ENCODE measurements at regions not wholly inside any gene's neighbourhood (a gene's known extent, or its start where the extent isn't known, plus 50 kb on each side); places are given as distances from the start of the nearest gene placed in this dataset.

DNA sequence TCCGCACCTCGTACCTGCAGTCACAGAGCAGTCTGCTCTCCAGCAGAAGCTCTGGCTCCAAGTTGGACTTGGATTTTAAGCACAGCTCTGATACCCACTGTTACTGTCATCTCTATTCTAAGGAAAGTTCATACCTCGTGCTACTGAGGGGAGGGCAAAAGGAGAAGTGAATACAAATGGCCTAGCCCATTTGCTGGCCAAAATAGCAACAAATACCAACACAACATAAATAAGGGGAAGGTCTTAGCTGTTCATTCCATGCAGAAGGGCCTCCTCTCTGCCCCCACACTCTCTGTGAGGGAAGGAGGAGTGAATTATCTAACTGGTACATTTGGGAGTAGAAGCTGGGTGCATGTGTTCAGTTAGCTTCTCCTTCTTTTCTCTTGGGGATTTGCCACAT is 739.4 kb upstream of the RAB6C start:
- DNase-seq = no peak

DNA sequence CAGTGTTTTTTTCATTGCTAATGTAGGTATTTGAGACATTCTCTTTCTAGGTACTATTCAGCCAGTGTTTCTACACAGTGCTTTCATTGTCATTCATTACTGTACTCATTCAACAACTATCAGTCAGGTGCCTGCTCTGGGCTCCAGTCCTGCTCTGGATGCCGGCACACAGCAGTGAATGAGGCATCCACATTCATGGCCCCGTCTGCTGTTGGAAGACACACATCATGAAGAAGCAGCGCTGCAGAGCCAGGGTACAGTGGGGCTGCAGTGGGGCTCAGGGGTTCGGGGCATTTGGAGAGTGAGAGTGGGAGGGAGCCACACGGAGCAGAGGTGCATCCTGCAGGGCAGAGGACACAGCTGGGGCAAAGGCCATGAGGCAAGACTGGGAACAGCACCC is 737.2 kb upstream of the RAB6C start:
- DNase-seq = no peak

DNA sequence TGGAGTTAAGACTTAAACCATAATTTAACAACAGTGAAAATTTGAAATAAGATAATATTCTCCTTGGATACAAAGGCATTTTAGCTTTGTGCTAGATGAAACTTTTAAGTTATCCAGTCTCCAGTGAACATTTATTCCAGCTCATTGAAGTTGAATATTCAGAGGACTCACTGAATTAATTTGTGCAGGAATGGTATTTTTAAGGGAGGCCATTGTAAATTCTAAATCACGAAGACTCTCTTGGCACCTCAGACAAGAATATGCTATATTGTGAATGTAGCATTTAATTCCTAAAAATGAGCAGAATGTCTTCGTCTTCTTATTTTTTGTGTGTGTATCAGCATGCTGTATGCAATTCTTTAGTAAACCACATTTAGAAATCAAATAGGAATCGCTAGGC is 731.7 kb upstream of the RAB6C start:
- no peak for DNase-seq

DNA sequence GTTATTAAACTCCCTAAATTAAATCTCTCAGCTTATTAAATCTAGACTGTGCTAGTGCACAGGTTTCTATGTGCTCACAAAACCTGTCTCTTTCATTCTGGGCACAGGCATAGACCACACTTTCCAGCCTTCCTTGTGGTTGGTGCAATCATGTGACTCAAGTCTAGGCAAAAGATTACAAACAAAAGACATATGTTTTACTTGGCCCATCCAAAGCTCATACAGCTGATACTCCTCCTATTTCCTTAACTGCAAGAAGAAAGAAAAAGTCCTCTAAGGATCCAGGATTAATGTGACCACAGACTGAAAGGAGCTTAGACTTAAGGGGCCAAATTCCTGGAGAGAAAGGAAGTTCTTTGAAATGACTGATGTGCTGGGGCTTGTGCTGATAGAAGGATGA is 731.3 kb upstream of the RAB6C start:
- DNase-seq = no peak

DNA sequence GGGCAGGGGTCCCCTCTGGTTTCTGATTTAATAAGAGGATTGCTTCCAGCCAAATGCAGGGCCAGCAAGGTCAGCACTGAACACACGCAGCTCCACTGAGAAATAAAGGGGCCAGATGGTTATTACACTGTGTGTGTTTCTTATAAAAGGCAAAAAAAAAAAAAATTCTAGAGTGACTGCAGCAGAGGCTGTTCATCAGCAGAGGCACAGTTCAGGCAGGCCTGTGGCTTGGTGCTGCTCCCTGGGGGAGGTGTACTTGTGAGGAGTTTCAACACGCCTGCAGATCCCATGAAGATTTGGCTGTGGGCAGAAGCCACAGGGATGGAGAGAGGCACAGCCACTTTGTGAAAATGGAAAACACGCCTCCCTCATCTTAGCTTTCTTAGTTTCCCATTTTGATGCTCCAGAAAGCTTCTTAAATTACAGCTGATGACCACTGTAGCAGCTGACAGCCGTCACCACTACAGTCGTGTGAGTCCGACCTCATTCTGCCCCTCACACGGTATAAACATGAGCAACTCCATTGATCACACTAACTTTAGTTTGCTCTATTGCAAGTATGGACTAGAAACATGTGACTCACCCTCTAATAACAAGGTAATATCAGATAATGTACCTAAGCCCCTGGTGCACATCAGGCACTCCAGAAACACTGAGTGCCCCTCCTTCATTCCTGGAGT is 726.5 kb upstream of the RAB6C start:
- DNase-seq = no peak

DNA sequence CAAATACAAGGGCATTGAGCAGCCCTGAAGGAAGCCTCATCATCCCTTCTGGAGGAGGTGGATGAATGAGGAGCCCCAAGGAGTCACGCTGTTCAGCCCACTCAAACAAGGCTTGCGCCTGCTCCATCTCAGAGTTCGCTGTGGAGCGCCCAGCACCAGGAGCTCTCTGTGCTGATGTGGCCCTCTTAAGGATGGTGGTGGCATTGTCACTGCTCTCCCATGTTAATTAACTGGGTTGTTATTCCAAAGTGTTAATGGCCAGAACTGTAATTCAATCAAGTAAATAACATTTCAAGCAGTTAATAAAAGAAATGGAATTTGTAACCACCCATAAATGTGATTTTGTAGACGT is 726.0 kb upstream of the RAB6C start:
- DNase-seq = no peak

DNA sequence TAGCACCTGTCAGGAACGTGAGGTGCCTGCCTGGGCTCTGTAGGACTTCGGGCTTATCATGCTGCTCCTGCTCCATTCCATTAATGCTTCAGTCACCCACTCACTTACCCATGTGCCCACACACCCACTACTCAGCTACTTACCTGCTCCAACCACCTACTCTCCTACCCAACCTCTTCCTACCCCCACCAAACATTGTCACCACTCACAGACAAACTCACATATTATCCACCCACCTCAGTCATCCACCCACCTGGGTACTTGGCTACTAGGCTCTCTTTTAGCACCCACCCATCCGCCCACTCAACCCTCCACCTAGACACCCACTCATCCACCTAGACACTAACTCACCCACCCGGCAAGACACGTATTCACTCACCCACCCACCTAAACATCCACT is 724.7 kb upstream of the RAB6C start:
- DNase-seq = no peak

DNA sequence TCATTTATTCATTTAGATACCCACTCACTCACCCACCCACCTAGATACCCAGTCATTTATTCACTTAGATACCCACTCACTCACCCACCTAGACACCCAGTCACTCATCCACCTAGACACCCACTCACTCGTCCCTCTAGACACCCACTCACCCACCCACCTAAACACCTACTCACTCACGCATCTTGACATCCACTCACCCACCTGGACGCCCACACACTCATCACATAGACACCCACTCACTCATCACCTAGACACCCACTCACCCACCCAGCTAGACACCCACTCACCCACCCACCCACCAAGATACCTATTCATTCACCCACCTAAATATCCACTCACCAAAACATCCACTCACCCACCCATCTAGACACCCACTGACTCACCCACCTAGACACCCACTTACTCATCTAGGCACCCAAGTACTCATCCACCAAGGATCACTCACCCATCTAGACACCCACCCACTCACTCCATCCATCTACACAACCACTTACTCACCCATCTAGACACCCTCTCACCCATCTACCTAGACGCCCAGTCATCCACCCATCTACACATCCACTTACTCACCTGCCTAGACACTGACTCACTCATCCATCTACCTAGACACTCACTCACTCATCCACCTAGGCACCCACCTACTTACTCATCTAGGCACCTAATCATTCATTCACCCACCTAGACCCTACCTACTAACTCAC is 723.7 kb upstream of the RAB6C start:
- DNase-seq = no peak

DNA sequence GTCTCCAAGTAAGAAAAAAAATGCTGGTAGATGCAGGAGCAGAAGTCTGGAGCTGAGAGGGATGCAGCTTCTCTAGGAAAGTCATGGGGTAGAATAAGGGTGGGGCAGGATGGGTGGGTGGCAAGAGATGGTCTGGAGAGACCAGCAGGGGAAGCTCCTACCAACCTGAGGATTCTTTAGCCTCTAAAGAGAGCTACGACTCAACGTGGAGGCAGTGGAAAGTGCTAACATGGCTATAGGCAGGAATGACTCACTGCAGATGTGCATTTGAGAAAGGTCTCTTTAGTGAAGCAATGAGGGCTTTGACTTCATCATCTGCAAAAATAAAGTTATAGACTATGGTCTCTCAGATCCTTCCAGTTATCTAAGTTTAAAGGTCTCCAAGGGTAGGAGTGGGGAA is 722.8 kb upstream of the RAB6C start:
- no peak for DNase-seq

DNA sequence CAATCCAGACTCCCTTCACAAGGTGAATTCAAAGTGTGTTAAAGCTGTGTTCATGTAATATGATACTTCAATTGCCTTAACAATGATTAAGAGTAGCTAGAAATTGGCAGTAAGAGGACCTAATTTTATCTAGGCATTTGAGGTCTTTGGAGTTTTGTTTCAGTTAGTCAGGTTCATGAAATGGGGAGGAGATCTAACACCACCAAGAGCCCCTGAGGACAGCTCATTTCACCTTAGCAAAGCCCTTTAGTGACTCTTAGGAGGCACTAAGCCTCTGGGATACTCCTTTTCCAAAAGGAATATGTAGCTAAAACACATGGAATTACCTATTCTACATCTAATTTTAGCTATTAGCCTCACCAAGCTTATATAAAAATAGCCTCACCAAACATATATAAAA is 716.5 kb upstream of the RAB6C start:
- DNase-seq = no peak

DNA sequence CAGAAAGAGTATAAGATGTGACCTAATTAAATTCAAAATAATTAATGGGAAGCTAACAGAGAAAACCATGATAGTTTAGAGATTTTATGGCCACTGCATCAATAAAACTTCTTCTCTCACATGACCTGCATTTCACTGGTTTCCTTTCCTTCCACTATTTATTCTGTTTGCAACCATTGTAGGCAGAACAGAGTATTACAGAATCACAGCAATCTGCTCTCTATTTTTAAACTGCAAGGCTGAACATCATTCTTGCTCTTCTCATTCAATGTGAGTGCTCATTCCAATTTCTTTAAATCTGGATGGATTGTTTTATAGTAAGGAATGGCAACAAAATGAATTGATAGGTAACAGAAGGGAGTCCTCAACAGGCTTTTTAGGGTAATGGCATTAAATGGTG is 715.5 kb upstream of the RAB6C start:
- no peak for DNase-seq

DNA sequence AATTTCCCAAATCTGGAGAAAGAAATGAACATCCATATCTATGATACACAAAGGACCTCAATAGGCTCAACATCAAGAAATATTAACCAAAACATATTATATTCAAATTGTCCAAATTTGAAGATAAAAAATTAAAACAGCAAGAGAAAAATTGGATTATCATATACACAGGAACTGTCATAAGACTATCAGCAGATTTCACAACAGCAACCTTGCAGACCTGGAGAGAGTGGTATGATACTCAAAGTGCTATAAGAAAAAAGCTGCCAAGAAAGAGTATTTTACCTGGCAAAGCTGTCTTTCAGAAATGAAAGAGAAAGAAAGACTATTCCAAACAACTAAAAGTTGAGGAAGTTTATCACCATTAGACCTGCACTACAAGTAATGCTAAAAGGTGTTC is 711.9 kb upstream of the RAB6C start:
- DNase-seq = no peak

DNA sequence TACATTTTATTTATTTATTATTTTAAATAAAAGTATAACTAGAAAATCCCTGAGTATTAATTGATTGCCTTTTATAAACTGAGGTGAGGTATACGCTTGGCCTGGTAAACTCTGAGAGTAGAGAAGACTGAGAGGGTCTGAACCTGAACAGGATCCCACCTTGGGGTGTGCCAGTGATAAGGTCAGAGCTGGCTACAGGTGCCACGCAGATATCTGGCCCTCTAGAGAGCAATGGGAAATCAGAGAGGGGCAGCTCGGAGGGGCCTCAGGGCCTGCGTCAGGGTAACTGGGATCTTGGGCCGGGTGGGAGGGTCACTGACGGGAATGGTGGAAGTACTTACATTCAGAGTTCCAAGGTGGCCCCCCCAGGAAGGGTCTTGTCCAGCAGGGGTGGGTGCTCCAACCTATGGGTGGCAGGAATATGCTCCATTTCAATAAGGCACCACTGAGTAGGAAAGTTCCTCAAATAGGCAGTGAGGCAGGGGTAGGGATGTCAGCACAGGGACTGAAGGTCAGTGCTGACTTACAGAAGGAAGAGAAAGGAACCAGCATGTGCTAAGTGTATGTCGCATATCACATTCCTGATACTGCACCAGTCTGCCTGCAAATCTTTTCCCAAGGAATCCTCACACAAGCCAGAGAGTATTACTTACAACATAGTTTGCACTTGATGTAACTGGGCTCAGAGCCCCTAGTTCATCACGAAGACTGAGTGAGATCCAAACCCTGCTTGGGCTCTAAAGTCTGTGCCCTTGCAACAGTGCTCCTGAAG is 706.0 kb upstream of the RAB6C start:
- DNase-seq = no peak

DNA sequence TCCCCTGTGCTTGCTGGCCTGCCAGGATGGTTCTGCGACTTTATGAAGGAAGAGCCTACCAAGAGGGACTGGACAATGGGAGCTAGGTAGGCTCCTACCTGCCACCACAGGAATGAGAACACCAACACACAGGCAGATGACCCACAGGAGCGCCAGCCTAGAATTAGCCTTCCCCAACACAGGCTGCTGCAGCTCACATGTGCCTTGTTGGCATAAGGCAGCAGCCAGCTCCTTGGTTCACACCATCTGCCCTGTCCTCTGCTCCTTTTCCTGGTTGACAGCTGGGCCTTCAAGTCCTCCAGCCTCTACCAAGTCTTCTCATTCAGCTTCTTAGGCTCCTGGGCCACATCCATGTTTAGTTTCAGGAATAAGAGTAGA is 705.4 kb upstream of the RAB6C start:
- DNase-seq = no peak

DNA sequence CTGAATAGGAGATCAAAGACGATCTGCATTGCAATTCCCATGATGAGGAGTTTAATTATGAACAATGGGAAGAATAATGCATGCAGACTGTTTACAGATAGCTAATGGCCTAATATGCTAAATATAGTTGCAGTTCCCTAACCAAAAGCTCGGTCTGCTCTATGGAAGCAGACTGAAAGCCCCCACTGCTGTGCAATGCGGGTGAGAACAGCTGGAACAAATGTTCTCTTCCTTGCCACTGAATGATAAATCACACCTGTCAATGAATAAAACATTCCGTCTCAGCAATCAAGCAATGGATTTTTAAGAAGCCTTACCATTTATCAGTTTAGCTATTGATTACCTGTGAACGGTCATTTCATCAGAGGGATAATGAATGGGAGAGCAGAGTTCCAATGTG is 704.5 kb upstream of the RAB6C start:
- DNase-seq = no peak

DNA sequence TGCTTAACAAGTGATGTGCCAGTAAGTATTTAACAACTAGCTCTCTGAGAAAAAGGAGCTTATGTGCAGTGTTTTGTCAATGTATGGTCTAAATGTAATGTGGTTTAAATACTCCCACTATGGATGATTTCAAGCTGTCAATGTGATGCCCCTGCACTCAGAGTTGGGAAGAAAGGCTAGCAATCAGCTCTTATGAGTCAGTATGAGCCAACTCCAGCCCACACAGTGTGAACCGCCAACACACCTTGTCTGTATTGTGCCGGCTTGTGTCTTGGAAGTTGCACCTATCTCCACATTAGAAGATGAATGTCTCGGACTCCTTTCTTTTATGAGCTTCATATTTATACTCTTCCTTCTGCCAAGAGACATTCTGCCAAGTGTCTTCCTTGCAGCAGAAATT is 703.8 kb upstream of the RAB6C start:
- DNase-seq = no peak

DNA sequence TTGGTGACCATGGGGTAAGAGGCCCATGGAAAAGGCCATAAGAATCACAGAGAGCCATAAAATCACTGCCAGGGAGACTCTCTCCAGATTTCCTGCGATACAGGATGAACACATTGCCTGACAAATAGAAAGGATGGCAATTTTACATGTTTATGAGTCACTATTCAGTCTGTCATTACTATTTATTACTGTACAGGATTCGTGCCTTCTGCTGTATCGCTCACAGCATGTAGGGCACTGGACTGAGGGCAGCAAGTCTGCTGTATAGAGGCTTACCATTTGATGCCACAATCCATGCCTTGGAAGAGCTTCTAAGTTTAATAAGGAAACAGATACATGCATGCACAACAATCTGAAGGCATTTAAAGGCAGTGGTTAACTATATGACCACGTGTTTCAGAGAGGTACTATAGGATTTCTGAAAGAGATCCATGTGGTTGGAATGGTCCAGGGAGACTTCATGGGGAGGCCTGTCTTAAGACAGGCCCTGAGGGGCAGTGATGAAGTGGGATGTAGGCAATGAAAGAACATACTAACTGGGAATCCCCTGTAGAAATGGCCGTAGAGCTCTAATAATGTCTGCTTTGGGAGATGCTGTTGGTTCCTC is 702.4 kb upstream of the RAB6C start:
- DNase-seq = no peak

DNA sequence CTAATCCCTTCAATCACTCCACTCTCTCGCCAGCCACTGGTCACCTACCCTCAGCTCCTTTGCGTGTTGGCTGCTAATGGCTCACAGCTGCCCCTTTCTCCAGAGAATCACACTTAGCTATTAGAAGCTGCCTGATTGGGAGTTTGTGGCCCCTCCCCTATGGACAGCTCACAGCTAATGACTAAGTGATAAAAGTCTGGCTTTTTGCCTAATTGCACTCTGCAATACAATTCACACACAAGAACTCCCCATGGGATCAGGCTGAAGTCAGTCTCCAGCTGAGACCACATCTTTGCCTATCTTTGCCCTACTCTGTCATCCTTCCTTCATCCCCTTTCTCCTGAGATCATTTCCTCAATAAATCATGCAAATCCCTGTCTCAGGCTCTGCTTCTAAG is 701.9 kb upstream of the RAB6C start:
- no peak for DNase-seq

DNA sequence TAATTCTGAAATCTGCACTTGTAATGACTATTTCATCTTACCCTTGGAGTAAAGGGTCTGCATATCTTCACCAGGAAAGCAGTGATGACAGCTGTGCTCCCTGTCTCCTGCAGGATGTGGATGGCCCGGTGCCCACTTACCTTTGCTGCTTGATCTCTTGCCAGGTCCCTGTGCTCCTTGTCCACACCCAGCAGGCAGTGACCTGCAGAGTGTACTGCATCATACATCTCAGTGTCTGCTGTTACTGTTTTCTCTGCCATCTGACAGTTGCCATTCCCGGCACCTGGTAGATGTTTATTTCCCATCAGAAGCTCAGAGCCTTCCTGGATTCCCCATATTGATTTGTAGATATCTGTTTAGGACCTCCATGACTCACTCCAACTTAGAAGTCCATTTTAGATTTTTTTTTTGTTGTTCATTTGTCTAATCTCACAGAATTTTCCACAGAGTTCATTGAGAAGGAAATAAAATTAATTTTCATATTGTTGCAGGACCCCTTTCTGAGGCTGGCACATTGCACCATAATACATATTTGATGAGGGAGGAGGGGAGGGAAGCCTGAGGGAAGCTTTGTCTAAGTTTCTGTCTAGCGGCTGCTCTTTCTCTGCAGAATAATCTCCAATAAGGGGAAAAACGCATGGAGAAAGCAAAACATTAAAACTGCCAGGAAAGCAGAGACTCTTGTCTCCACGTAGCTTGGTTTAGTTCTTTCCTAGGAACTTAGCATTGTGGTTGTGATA is 697.5 kb upstream of the RAB6C start:
- DNase-seq = no peak

DNA sequence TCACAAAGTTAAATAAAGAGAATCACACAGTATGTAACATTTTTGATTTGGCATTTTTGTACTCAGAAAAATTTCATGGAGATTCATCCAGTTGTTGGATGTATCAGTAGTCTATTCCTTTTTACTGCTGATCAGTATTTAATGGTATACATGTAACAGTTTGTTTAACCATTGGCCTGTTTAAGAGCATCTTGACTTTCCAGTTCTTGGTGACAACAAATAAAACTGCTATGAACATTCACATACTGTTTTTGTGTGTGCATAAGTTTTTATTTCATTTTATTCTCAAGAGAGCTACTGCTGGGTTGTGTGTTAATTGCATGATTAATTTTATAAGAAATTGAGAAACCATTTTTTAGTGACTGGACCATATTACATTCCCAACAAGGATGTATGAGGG is 694.5 kb upstream of the RAB6C start:
- DNase-seq = no peak

DNA sequence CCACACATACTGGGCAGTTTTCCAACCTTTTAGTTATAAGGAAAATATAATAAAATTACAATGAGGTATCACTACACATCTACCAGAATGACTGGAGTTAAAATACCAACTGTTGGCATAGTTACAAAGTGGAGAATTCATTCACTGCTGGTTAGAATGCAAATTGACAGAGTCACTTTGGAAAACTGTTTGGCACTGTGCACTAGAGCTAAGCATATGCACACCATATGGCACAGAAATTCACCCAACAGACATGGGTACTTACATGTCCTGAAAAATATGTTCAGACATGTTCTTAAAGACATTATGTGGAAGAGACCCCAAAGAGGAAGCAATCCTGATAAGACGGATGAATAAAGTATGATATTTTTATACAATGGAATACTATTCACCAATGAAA is 686.1 kb upstream of the RAB6C start:
- DNase-seq = no peak

DNA sequence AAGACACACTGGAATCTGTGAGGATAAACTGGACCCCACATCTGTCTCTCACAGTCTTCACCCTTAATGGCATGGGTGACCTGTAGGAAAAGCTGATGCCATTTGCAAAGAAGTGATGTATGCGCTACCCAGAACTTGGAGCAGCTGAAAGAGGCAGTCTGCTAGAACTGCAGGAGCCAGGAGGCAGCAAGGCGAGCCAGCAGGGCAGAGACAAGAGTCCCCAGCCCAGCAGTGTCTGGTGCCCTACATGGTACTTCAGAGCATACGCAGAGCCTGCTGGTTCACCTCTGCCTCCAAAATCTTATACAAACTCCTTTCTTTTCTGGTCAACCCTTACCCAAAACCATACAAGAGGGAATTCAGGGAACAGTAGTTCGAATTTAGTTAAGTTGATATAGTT is 683.1 kb upstream of the RAB6C start:
- DNase-seq = no peak

DNA sequence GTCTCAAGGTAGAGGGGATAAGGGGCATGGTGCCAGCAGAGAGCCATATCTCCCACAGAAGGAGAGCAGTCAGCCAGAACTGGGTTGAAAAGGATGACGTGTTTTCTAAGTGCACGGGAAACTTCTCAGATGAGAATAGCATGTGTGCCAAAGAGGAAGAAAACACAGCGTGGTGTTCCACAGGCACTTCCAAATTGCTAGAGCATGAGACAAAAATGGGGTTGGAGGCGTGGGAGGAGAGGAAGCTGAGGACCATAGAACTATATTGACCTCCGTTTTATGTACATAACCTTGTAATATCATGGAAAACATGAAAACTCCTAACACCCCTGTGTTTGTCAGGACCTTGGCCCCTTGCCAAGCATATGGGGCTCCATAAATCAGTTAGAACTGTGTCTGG is 682.7 kb upstream of the RAB6C start:
- no peak for DNase-seq
